ENCODE measurements at regions not wholly inside any gene's neighbourhood (a gene's known extent, or its start where the extent isn't known, plus 50 kb on each side); places are given as distances from the start of the nearest gene placed in this dataset.

DNA sequence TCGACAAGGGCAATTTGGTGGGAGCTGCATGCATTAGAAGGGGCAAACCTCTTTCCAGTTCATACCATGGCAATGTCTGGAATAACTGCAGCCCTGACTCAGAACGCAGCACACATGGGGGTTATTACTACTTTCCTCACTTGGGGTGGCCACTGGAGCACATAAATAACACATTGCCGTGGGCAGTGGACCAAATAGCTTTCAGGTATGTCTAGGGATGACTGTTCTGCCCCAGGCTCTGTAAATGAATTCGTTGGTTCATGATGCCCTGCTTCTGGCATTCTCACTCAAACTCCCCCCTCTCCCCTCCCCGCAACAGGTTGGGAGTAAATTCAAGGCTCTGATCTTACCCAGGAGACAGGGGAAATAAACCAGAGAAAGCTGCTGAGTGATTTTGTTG lies 238.0 kb upstream of the PLET1 start:
- no peak for DNase-seq (ENCODE audit: extremely low spot score)
- ChIA-PET CTCF (no interaction called here), POLR2A (no interaction called here)
- TF ChIP-seq CTBP1 (IDR thresholded peaks at IDR 0.05; ENCODE audit: borderline replicate concordance) (no peak), LEF1 (IDR thresholded peaks at IDR 0.05; ENCODE audit: borderline replicate concordance) (no peak), FOXA1 (IDR thresholded peaks at IDR 0.05) (no peak), SP1 (IDR thresholded peaks at IDR 0.05) (no peak)

- no peak for DNase-seq (ENCODE audit: extremely low spot score)
- POLR2A ChIA-PET, result no interaction called here
- CTCF ChIA-PET, result no interaction called here
- TF ChIP-seq NFRKB (IDR thresholded peaks at IDR 0.05) (no peak), HDGF (IDR thresholded peaks at IDR 0.05; ENCODE audit: borderline replicate concordance) (no peak), CTBP1 (IDR thresholded peaks at IDR 0.05; ENCODE audit: borderline replicate concordance) (no peak), ELF4 (IDR thresholded peaks at IDR 0.05) (no peak), SUZ12 (IDR thresholded peaks at IDR 0.05) (no peak), ZNF384 (IDR thresholded peaks at IDR 0.05) (no peak), LEF1 (IDR thresholded peaks at IDR 0.05; ENCODE audit: borderline replicate concordance) (no peak)
These were observed 238.7 kb upstream of the PLET1 start for GRCh38 chr11:112499153-112499880.

GRCh38 chr11:112499881-112500204 lies 239.2 kb upstream of the PLET1 start:
- ChIA-PET POLR2A (no interaction called here), CTCF (no interaction called here)
- TF ChIP-seq PKNOX1 (IDR thresholded peaks at IDR 0.05) (no peak), ZNF384 (IDR thresholded peaks at IDR 0.05) (no peak), ELF4 (IDR thresholded peaks at IDR 0.05) (no peak), CTBP1 (IDR thresholded peaks at IDR 0.05; ENCODE audit: borderline replicate concordance) (no peak), FOXK2 (IDR thresholded peaks at IDR 0.05) (no peak), SP1 (IDR thresholded peaks at IDR 0.05) (no peak), NFRKB (IDR thresholded peaks at IDR 0.05) (no peak), TARDBP (IDR thresholded peaks at IDR 0.05) (no peak), BHLHE40 (IDR thresholded peaks at IDR 0.05; ENCODE audit: borderline replicate concordance) (no peak), FOXA1 (IDR thresholded peaks at IDR 0.05) (no peak), SUZ12 (IDR thresholded peaks at IDR 0.05) (no peak), L3MBTL2 (conservative IDR thresholded peaks at IDR 0.05) (no peak), FOXM1 (IDR thresholded peaks at IDR 0.05; ENCODE audit: borderline replicate concordance) (no peak), ARNT (IDR thresholded peaks at IDR 0.05) (no peak)
- DNase-seq (ENCODE audit: extremely low spot score), result no peak

- ChIA-PET POLR2A (no interaction called here), CTCF (no interaction called here)
- TF ChIP-seq SUZ12 (IDR thresholded peaks at IDR 0.05) (no peak), FOXA1 (IDR thresholded peaks at IDR 0.05) (no peak), L3MBTL2 (conservative IDR thresholded peaks at IDR 0.05) (no peak), TARDBP (IDR thresholded peaks at IDR 0.05) (no peak), NFRKB (IDR thresholded peaks at IDR 0.05) (no peak), FOXK2 (IDR thresholded peaks at IDR 0.05) (no peak), SP1 (IDR thresholded peaks at IDR 0.05) (no peak), LEF1 (IDR thresholded peaks at IDR 0.05; ENCODE audit: borderline replicate concordance) (no peak)
- no peak for DNase-seq (ENCODE audit: extremely low spot score)
These were observed 242.8 kb upstream of the PLET1 start for GRCh38 chr11:112503410-112503809.

DNA sequence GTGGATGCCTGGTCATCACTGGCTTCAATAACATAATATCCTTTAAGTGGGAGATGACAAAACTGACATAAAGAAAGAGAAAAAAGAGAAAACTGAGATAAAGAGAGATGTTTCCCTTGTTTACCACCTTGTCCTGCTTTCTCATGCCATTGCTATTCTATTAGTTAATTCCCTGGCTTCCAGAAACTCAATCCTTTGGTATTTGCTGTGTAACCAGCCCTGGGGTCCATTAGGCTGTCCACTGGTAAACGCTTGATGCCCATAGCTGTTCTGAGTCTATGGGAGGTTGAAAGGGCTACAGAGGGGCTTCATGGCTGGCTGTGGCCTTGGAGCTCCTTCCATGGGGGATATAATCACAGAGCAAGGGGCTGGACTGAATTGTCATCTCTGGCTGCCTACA lies 243.4 kb upstream of the PLET1 start:
- DNase-seq (ENCODE audit: extremely low spot score), result no peak
- no peak for TF ChIP-seq FOXK2 (IDR thresholded peaks at IDR 0.05)
- no peak for TF ChIP-seq ELF4 (IDR thresholded peaks at IDR 0.05)
- no peak for TF ChIP-seq SUZ12 (IDR thresholded peaks at IDR 0.05)
- no peak for TF ChIP-seq HDGF (IDR thresholded peaks at IDR 0.05; ENCODE audit: borderline replicate concordance)
- no peak for TF ChIP-seq PKNOX1 (IDR thresholded peaks at IDR 0.05)
- TF ChIP-seq ARNT (IDR thresholded peaks at IDR 0.05), result no peak
- no peak for TF ChIP-seq CTBP1 (IDR thresholded peaks at IDR 0.05; ENCODE audit: borderline replicate concordance)
- ChIA-PET CTCF (no interaction called here), POLR2A (no interaction called here)

GRCh38 chr11:112506852-112507251 lies 246.2 kb upstream of the PLET1 start:
- TF ChIP-seq SP1 (IDR thresholded peaks at IDR 0.05) (no peak), ZNF384 (IDR thresholded peaks at IDR 0.05) (no peak), SUZ12 (IDR thresholded peaks at IDR 0.05) (no peak), NFRKB (IDR thresholded peaks at IDR 0.05) (no peak), ELF4 (IDR thresholded peaks at IDR 0.05) (no peak), LEF1 (IDR thresholded peaks at IDR 0.05; ENCODE audit: borderline replicate concordance) (no peak), FOXM1 (IDR thresholded peaks at IDR 0.05; ENCODE audit: borderline replicate concordance) (no peak), CTBP1 (IDR thresholded peaks at IDR 0.05; ENCODE audit: borderline replicate concordance) (no peak), PKNOX1 (IDR thresholded peaks at IDR 0.05) (no peak)
- DNase-seq (ENCODE audit: extremely low spot score), result no peak
- POLR2A ChIA-PET, result no interaction called here
- CTCF ChIA-PET, result interaction anchor here (0.7 kb wide), 1 partner anchor 126 kb away, joined by 4 read pairs; no protein-coding TSS in a partner anchor

- CTCF ChIA-PET, result interaction anchor here (0.7 kb wide), 1 partner anchor 125 kb away, joined by 4 read pairs; no protein-coding TSS in a partner anchor
- no peak for DNase-seq (ENCODE audit: extremely low spot score)
- POLR2A ChIA-PET, result no interaction called here
- TF ChIP-seq ARNT (IDR thresholded peaks at IDR 0.05) (no peak), FOXK2 (IDR thresholded peaks at IDR 0.05) (no peak)
These were observed 246.6 kb upstream of the PLET1 start for GRCh38 chr11:112507281-112507680.
